Panc1 (cell line): ENCODE measurements at regions not wholly inside any gene's neighbourhood (a gene's known extent, or its start where the extent isn't known, plus 50 kb on each side); places are given as distances from the start of the nearest gene placed in this dataset.

Source experiments
- ATAC-seq: fragments of 200-7000 bp; cut with Tn5 transposase; 2 replicates; pipeline ENCODE4 v1.9.1; 2020; ENCODE audit warnings: mild to moderate bottlenecking, moderate library complexity
- BruUV-seq: library from RNA; stranded (reverse); fragments of 400-500 nt; replicated peaks from 2 replicates; lab custom pipeline; 2021; lab: Mats Ljungman, UMichigan
- CTCF ChIA-PET: fragments of 300-600 bp; sonication (Branson Sonifier 250); formaldehyde crosslinking; loops from one replicate; lab custom pipeline; 2022; ENCODE audit warnings: antibody characterized with exemption; lab: Charles Lee
- POLR2A ChIA-PET: fragments of 300-600 bp; sonication (Branson Sonifier 250); formaldehyde crosslinking; loops from one replicate; lab custom pipeline; 2022; ENCODE audit warnings: antibody characterized with exemption; lab: Charles Lee
- DNase-seq: peaks from one replicate; pipeline ENCODE4 v3.0.0-alpha.2; 2010; ENCODE audit warnings: low read depth, low spot score
- H3K27ac ChIP-seq: 2 replicates; pipeline ENCODE4 v1.5.1; 2011; ENCODE audit warnings: mild to moderate bottlenecking, low read length, inconsistent platforms
- H3K27me3 ChIP-seq: fragments of 200-500 bp; sonication (Bioruptor generic); 2 replicates; pipeline ENCODE4 v1.6.0; 2014; ENCODE audit warnings: low read length, inconsistent platforms; ENCODE audit not compliant: control insufficient read depth, insufficient read depth
- H3K36me3 ChIP-seq: fragments of 200-500 bp; sonication (Bioruptor generic); 2 replicates; pipeline ENCODE4 v1.5.1; 2014; ENCODE audit warnings: inconsistent platforms, mild to moderate bottlenecking, low read length, moderate library complexity; ENCODE audit not compliant: control insufficient read depth, insufficient read depth
- H3K4me1 ChIP-seq: 2 replicates; pipeline ENCODE4 v1.5.1; 2011; ENCODE audit warnings: inconsistent platforms, mild to moderate bottlenecking, low read length, moderate library complexity; ENCODE audit not compliant: control insufficient read depth, insufficient read depth
- H3K4me3 ChIP-seq, 2 experiments: 2 replicates each; pipeline ENCODE4 v1.5.1; 2011 to 2012; ENCODE audit warnings: low read depth in 2 of 2, low read length in 2 of 2, mild to moderate bottlenecking in 2 of 2, inconsistent platforms in 1 of 2, moderate library complexity in 1 of 2
- H3K9me3 ChIP-seq: fragments of 200-500 bp; sonication (Bioruptor generic); 2 replicates; pipeline ENCODE4 v1.5.1; 2014; ENCODE audit warnings: low read depth, mild to moderate bottlenecking, inconsistent platforms, low read length, moderate library complexity; ENCODE audit not compliant: control insufficient read depth, insufficient read depth
- POLR2AphosphoS5 ChIP-seq: IDR thresholded peaks from 2 replicates; pipeline ENCODE4 v1.6.1; 2012; ENCODE audit warnings: mild to moderate bottlenecking, low read depth, low read length, moderate library complexity
- SIN3A ChIP-seq: IDR thresholded peaks from 2 replicates; pipeline ENCODE4 v1.6.1; 2012; ENCODE audit warnings: low read depth, mild to moderate bottlenecking, low read length, moderate library complexity, borderline replicate concordance; ENCODE audit not compliant: insufficient read depth
- TCF7L2 ChIP-seq: IDR thresholded peaks from 2 replicates; pipeline ENCODE4 v1.6.1; 2011; ENCODE audit warnings: mild to moderate bottlenecking, low read depth, low read length, inconsistent platforms
- in situ Hi-C: cut with HindIII; loops from 2 replicates; pipeline ENCODE4 v1.10.0; 2016; ENCODE audit warnings: low sequenced_read_pairs, low pct_unique_long_range_greater_than_20kb
- intact Hi-C: fragments of 100-400 bp; cut with micrococcal nuclease; formaldehyde crosslinking; loops from one replicate; pipeline ENCODE4 v1.10.0; 2022; ENCODE audit not compliant: unreplicated experiment
- TF ChIP-seq, protein P1 (sequence below), 2 experiments: IDR thresholded peaks; 2 replicates each; pipeline ENCODE4 v1.6.1; 2011 to 2012; ENCODE audit warnings: low read depth in 2 of 2, control low read depth in 1 of 2, low read length in 1 of 2, mild to moderate bottlenecking in 1 of 2, moderate library complexity in 1 of 2; ENCODE audit not compliant: insufficient read depth in 1 of 2
- TF ChIP-seq, protein P2 (sequence below): fragments of 450-650 bp; IDR thresholded peaks from 2 replicates; pipeline ENCODE4 v1.5.1; 2017; ENCODE audit warnings: mild to moderate bottlenecking

DNA sequence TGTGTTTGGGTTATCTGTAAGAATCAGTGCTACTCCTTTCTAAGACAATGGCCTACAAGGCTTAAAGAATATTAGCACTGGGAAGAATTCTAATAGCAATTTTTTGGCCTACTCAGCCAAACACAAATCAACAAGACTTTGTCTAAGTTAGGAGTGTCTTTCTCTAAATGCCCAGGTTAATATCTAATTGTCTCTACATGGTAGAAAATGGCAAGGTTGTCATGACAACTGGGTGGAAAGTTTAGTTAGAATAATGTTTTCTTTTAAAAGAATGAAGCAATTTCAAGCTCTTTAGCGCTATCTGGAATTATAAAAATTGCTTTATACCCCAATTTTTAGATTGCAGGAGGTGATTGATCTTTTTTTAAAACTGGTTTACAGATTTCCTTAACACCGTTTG, 396.8 kb downstream of the TUSC7 start:
- BruUV-seq, result no TSS peak
- intact Hi-C loops, result no loop called here
- CTCF ChIA-PET, result no interaction called here

DNA sequence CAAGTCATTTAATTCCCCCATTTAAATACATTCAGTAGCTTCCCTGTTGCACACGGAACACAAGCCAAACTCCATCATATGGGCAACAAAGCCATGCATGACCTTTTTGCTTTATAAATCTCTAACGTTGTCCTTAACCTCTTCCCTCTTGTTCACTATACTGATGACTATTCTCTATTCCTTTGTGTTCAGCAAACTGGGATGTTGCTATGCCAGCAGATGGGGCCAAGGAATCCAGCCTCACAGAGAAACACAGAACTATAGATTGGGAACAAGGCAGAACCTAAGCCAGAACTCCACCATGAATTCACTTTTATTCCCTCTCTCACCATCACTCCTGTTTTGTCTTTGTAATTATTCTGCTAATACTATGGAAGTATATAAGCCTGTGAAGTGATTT, 398.4 kb downstream of the TUSC7 start:
- ChIA-PET POLR2A (no interaction called here), CTCF (no interaction called here)
- in situ Hi-C loops, result no loop called here
- DNase-seq (no peak), ATAC-seq (no peak)
- no peak for TF ChIP-seq POLR2AphosphoS5
- TF ChIP-seq SIN3A, result no peak
- TF ChIP-seq, protein P1, sequence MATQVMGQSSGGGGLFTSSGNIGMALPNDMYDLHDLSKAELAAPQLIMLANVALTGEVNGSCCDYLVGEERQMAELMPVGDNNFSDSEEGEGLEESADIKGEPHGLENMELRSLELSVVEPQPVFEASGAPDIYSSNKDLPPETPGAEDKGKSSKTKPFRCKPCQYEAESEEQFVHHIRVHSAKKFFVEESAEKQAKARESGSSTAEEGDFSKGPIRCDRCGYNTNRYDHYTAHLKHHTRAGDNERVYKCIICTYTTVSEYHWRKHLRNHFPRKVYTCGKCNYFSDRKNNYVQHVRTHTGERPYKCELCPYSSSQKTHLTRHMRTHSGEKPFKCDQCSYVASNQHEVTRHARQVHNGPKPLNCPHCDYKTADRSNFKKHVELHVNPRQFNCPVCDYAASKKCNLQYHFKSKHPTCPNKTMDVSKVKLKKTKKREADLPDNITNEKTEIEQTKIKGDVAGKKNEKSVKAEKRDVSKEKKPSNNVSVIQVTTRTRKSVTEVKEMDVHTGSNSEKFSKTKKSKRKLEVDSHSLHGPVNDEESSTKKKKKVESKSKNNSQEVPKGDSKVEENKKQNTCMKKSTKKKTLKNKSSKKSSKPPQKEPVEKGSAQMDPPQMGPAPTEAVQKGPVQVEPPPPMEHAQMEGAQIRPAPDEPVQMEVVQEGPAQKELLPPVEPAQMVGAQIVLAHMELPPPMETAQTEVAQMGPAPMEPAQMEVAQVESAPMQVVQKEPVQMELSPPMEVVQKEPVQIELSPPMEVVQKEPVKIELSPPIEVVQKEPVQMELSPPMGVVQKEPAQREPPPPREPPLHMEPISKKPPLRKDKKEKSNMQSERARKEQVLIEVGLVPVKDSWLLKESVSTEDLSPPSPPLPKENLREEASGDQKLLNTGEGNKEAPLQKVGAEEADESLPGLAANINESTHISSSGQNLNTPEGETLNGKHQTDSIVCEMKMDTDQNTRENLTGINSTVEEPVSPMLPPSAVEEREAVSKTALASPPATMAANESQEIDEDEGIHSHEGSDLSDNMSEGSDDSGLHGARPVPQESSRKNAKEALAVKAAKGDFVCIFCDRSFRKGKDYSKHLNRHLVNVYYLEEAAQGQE (IDR thresholded peaks at IDR 0.05; ENCODE audit: insufficient read depth in 1 of 2, low read depth in 2 of 2, low read length in 1 of 2), result no peak
- TF ChIP-seq TCF7L2, result no peak
- TF ChIP-seq, protein P2, sequence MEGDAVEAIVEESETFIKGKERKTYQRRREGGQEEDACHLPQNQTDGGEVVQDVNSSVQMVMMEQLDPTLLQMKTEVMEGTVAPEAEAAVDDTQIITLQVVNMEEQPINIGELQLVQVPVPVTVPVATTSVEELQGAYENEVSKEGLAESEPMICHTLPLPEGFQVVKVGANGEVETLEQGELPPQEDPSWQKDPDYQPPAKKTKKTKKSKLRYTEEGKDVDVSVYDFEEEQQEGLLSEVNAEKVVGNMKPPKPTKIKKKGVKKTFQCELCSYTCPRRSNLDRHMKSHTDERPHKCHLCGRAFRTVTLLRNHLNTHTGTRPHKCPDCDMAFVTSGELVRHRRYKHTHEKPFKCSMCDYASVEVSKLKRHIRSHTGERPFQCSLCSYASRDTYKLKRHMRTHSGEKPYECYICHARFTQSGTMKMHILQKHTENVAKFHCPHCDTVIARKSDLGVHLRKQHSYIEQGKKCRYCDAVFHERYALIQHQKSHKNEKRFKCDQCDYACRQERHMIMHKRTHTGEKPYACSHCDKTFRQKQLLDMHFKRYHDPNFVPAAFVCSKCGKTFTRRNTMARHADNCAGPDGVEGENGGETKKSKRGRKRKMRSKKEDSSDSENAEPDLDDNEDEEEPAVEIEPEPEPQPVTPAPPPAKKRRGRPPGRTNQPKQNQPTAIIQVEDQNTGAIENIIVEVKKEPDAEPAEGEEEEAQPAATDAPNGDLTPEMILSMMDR, result no peak
- Histone ChIP-seq H3K4me1 (no peaks in the 10 kb centered on the region), H3K4me3 (no peak overlapping the region), H3K27ac (no peak overlapping the region), H3K9me3 (no peaks in the 10 kb centered on the region), H3K27me3 (no peaks in the 10 kb centered on the region), H3K36me3 (no peaks in the 10 kb centered on the region)
- BruUV-seq, result no TSS peak
- intact Hi-C loops, result no loop called here

More for the DNA sequence above, 396.8 kb downstream of the TUSC7 start:
- H3K9me3 ChIP-seq, result no peaks in the 10 kb centered on the region
- in situ Hi-C loops, result no loop called here
- ATAC-seq (no peak), DNase-seq (no peak)
- no peak overlapping the region for H3K4me3 ChIP-seq
- TF ChIP-seq SIN3A (no peak), TCF7L2 (no peak), POLR2AphosphoS5 (no peak)
- TF ChIP-seq, protein P1 (IDR thresholded peaks at IDR 0.05; ENCODE audit: insufficient read depth in 1 of 2, low read depth in 2 of 2, low read length in 1 of 2), result no peak
- TF ChIP-seq, protein P2, result no peak
- POLR2A ChIA-PET, result no interaction called here
- H3K27me3 ChIP-seq, result no peaks in the 10 kb centered on the region
- H3K27ac ChIP-seq, result no peak overlapping the region
- no peaks in the 10 kb centered on the region for H3K4me1 ChIP-seq
- H3K36me3 ChIP-seq, result no peaks in the 10 kb centered on the region
